ENCODE measurements at regions not wholly inside any gene's neighbourhood (a gene's known extent, or its start where the extent isn't known, plus 50 kb on each side); places are given as distances from the start of the nearest gene placed in this dataset.

- Histone ChIP-seq H3K18ac (ENCODE audit: low read depth, low read length) (no peak overlapping the region), H2BK20ac (ENCODE audit: low read depth, low read length) (no peak overlapping the region), H3K9me3 (ENCODE audit: control insufficient read depth, insufficient read depth, low read length) (peaks cover 13% of the 10 kb centered on the region), H4K5ac (ENCODE audit: low read depth, low read length) (no peak overlapping the region), H3K14ac (replicated peaks; ENCODE audit: low read depth, low read length) (no peak overlapping the region), H4K91ac (ENCODE audit: insufficient read depth, low read depth, low read length) (no peak overlapping the region), H2BK5ac (ENCODE audit: low read depth, low read length, poor library complexity, severe bottlenecking) (no peak overlapping the region), H3K79me1 (ENCODE audit: low read depth in 1 of 2, low read length in 2 of 2) (no peaks in the 10 kb centered on the region), H3K4ac (ENCODE audit: low read depth, low read length) (no peak overlapping the region), H3K4me1 (ENCODE audit: control insufficient read depth, insufficient read depth, low read length) (no peaks in the 10 kb centered on the region), H2BK15ac (ENCODE audit: low read depth, low read length) (no peak overlapping the region), H3K27ac (ENCODE audit: insufficient read depth, low read length) (no peak overlapping the region), H3K9me1 (ENCODE audit: insufficient read depth, low read length) (no peaks in the 10 kb centered on the region), H4K20me1 (ENCODE audit: insufficient read depth, low read length) (no peaks in the 10 kb centered on the region), H2BK120ac (ENCODE audit: low read depth, low read length) (no peak overlapping the region), H2AFZ (replicated peaks; ENCODE audit: low read length, poor library complexity) (no peak overlapping the region), H3K56ac (ENCODE audit: extremely low read depth, insufficient read depth, low read length) (no peak overlapping the region), H3K36me3 (ENCODE audit: control insufficient read depth, insufficient read depth, low read length) (no peaks in the 10 kb centered on the region), H3K4me2 (ENCODE audit: low read depth, low read length) (no peak overlapping the region), H3K27me3 (ENCODE audit: control insufficient read depth, insufficient read depth, low read length) (no peaks in the 10 kb centered on the region), H2AK5ac (ENCODE audit: low read depth, low read length) (no peak overlapping the region), H3K23ac (ENCODE audit: low read depth, low read length) (no peak overlapping the region), H3K9ac (ENCODE audit: low read depth, low read length) (no peak overlapping the region), H3K4me3 (ENCODE audit: insufficient read depth, low read depth, low read length) (no peak overlapping the region), H2AK9ac (replicated peaks; ENCODE audit: low read depth, low read length, poor library complexity) (no peak overlapping the region), H4K8ac (ENCODE audit: low read depth in 2 of 2, low read length in 2 of 2) (no peak overlapping the region)
- in situ Hi-C loops (cut with MboI; ENCODE audit: low sequenced_read_pairs) (no loop called here), dilution Hi-C loops (cut with HindIII; ENCODE audit: low sequenced_read_pairs, unreplicated experiment) (no loop called here), intact Hi-C loops (cut with micrococcal nuclease) (no loop called here)
- no TSS peak for BruUV-seq (replicated peaks)
- TF ChIP-seq MXI1 (IDR thresholded peaks at IDR 0.05; ENCODE audit: borderline replicate concordance, low read depth, low read length) (no peak), SMC3 (IDR thresholded peaks at IDR 0.05; ENCODE audit: low read depth, low read length) (no peak), NFE2L2 (IDR thresholded peaks at IDR 0.05; ENCODE audit: low read depth, low read length) (no peak), RFX5 (IDR thresholded peaks at IDR 0.05; ENCODE audit: low read depth, low read length) (no peak), FOS (IDR thresholded peaks at IDR 0.05; ENCODE audit: low read depth, low read length) (no peak), BHLHE40 (IDR thresholded peaks at IDR 0.05; ENCODE audit: low read depth, low read length) (no peak), POLR2A (IDR thresholded peaks at IDR 0.05; ENCODE audit: low read depth, low read length) (no peak), CTCF (conservative IDR thresholded peaks at IDR 0.05; ENCODE audit: low read depth, low read length) (no peak), CEBPB (IDR thresholded peaks at IDR 0.05; ENCODE audit: low read depth, low read length) (no peak), ELK1 (IDR thresholded peaks at IDR 0.05; ENCODE audit: borderline replicate concordance, low read depth, low read length) (no peak), CHD1 (IDR thresholded peaks at IDR 0.05; ENCODE audit: low read depth, low read length) (no peak)
- DNase-seq, result no peak
- ATAC-seq (ENCODE audit: low read depth), result no peak
- ChIA-PET POLR2A (ENCODE audit: unreplicated experiment) (no interaction called here), CTCF (no interaction called here)
- WGBS, 2 experiments (ENCODE audit: extremely low coverage in 2 of 2, insufficient read length in 1 of 2), result no CpG with 5 or more reads among the region's 5 CpGs
Observed at GRCh38 chr7:10708447-10708846, 265.2 kb upstream of the PHF14 start.

Data from IMR-90 (cell line).